Left ventricle myocardium inferior (tissue), 1 donor: ENCODE measurements at regions not wholly inside any gene's neighbourhood (a gene's known extent, or its start where the extent isn't known, plus 50 kb on each side); places are given as distances from the start of the nearest gene placed in this dataset.

Experiments
- DNase-seq: peaks from one replicate; pipeline ENCODE4 v3.0.0-alpha.2; 2020
- H3K27ac ChIP-seq: fragments of 200-600 bp; replicated peaks from 2 replicates; pipeline ENCODE4 v1.8.0; 2021
- H3K27me3 ChIP-seq: fragments of 200-600 bp; 2 replicates; pipeline ENCODE4 v1.8.0; 2021; ENCODE audit warnings: low read depth
- H3K36me3 ChIP-seq: fragments of 200-600 bp; 2 replicates; pipeline ENCODE4 v1.8.0; 2021
- H3K4me1 ChIP-seq: fragments of 200-600 bp; 2 replicates; pipeline ENCODE4 v1.8.0; 2021
- H3K4me3 ChIP-seq: fragments of 200-600 bp; 2 replicates; pipeline ENCODE4 v1.8.0; 2021; ENCODE audit warnings: mild to moderate bottlenecking, moderate library complexity
- H3K9me3 ChIP-seq: fragments of 200-600 bp; replicated peaks from 2 replicates; pipeline ENCODE4 v1.8.0; 2021
- intact Hi-C: fragments of 100-400 bp; cut with micrococcal nuclease; formaldehyde crosslinking; loops from one replicate; pipeline ENCODE4 v1.11.0; 2022
- TF ChIP-seq, protein P1 (sequence below): fragments of 200-600 bp; IDR thresholded peaks from 2 replicates; pipeline ENCODE4 v1.8.0; 2021; ENCODE audit warnings: antibody characterized with exemption, mild to moderate bottlenecking, borderline replicate concordance
- donor health status: DM: no; HTN: yes; CAD: no; lungs with severe emphysema.

- TF ChIP-seq, protein P1, sequence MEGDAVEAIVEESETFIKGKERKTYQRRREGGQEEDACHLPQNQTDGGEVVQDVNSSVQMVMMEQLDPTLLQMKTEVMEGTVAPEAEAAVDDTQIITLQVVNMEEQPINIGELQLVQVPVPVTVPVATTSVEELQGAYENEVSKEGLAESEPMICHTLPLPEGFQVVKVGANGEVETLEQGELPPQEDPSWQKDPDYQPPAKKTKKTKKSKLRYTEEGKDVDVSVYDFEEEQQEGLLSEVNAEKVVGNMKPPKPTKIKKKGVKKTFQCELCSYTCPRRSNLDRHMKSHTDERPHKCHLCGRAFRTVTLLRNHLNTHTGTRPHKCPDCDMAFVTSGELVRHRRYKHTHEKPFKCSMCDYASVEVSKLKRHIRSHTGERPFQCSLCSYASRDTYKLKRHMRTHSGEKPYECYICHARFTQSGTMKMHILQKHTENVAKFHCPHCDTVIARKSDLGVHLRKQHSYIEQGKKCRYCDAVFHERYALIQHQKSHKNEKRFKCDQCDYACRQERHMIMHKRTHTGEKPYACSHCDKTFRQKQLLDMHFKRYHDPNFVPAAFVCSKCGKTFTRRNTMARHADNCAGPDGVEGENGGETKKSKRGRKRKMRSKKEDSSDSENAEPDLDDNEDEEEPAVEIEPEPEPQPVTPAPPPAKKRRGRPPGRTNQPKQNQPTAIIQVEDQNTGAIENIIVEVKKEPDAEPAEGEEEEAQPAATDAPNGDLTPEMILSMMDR = no peak
- Histone ChIP-seq H3K4me1 (no peaks in the 10 kb centered on the region), H3K27me3 (no peaks in the 10 kb centered on the region), H3K36me3 (no peaks in the 10 kb centered on the region), H3K27ac (no peak overlapping the region), H3K9me3 (peaks cover 14% of the 10 kb centered on the region), H3K4me3 (no peak overlapping the region)
- DNase-seq = no peak
- intact Hi-C loops = no loop called here
Measured at GRCh38 chr3:144096016-144096415, 124.4 kb downstream of the DIPK2A start.

- intact Hi-C loops = no loop called here
- DNase-seq = no peak
- no peaks in the 10 kb centered on the region for H3K27me3 ChIP-seq
- H3K27ac ChIP-seq = no peak overlapping the region
- H3K4me1 ChIP-seq = no peaks in the 10 kb centered on the region
- TF ChIP-seq, protein P1 = no peak
- no peak overlapping the region for H3K4me3 ChIP-seq
- peaks cover 14% of the 10 kb centered on the region for H3K9me3 ChIP-seq
- no peaks in the 10 kb centered on the region for H3K36me3 ChIP-seq
Measured at GRCh38 chr3:144097163-144097562, 125.5 kb downstream of the DIPK2A start.

- DNase-seq = no peak
- no peaks in the 10 kb centered on the region for H3K27me3 ChIP-seq
- no peak overlapping the region for H3K4me3 ChIP-seq
- peaks cover 14% of the 10 kb centered on the region for H3K9me3 ChIP-seq
- intact Hi-C loops = no loop called here
- no peak overlapping the region for H3K27ac ChIP-seq
- H3K4me1 ChIP-seq = no peaks in the 10 kb centered on the region
- TF ChIP-seq, protein P1 = no peak
- H3K36me3 ChIP-seq = no peaks in the 10 kb centered on the region
Measured at GRCh38 chr3:144098691-144099090, 127.1 kb downstream of the DIPK2A start.

DNA sequence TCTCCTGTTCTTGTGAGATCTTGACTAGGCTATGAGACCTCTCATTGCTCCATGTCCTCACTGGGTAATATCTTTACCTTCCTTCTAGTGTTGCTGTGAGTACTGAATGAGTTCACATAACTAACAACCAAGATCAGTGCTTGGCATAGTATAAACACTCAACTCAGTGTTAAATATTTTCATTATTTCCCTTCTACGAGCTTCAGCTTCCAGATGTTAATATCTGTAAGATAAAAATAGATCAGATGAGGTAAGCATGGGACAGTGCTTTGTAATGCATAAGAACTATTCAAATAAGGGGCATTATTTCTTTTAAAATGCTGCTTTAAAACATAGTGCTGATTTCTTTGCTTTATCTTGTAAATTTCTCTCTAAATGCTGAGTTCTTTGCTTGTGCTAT lies 130.8 kb downstream of the DIPK2A start:
- Histone ChIP-seq H3K9me3 (peaks cover 14% of the 10 kb centered on the region), H3K36me3 (no peaks in the 10 kb centered on the region), H3K27me3 (no peaks in the 10 kb centered on the region), H3K27ac (no peak overlapping the region), H3K4me1 (peaks cover 5% of the 10 kb centered on the region), H3K4me3 (no peak overlapping the region)
- intact Hi-C loops = no loop called here
- TF ChIP-seq, protein P1 = no peak
- DNase-seq = no peak

GRCh38 chr3:144104186-144104585 lies 132.6 kb downstream of the DIPK2A start:
- peaks cover 7% of the 10 kb centered on the region for H3K9me3 ChIP-seq
- intact Hi-C loops = no loop called here
- H3K4me3 ChIP-seq = no peak overlapping the region
- TF ChIP-seq, protein P1 = no peak
- no peaks in the 10 kb centered on the region for H3K27me3 ChIP-seq
- no peak overlapping the region for H3K27ac ChIP-seq
- no peaks in the 10 kb centered on the region for H3K36me3 ChIP-seq
- peaks cover 5% of the 10 kb centered on the region for H3K4me1 ChIP-seq
- DNase-seq = no peak

DNA sequence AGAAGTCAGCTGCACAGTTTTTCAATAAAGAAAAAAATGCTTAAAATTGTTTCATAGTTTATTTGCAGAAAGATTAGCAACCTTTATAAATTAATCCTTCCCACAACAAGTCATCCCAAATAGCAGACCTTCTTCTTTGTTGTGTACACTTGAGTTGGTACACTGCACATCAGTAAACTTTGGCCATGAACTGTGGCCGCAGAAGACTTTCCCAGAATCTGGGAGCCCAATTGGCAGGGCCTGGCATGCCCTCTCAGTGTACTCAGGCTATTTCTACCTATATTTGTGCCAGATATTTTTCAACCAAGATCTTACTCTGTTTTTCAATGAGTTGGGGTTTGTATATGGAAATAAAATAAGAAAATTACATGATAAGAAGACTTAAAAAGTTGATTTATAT lies 133.1 kb downstream of the DIPK2A start:
- TF ChIP-seq, protein P1 = no peak
- peaks cover 5% of the 10 kb centered on the region for H3K4me1 ChIP-seq
- H3K27me3 ChIP-seq = no peaks in the 10 kb centered on the region
- no peak overlapping the region for H3K27ac ChIP-seq
- no peak overlapping the region for H3K4me3 ChIP-seq
- H3K36me3 ChIP-seq = no peaks in the 10 kb centered on the region
- H3K9me3 ChIP-seq = peaks cover 2% of the 10 kb centered on the region
- DNase-seq = no peak
- intact Hi-C loops = no loop called here
